ENCODE measurements at regions not wholly inside any gene's neighbourhood (a gene's known extent, or its start where the extent isn't known, plus 50 kb on each side); places are given as distances from the start of the nearest gene placed in this dataset.
A peak's percentile ranks its signal among the peaks of the same experiment; 100 is the strongest.
"Not testable (repeated sequence)": the region's sequence is repeated elsewhere in the genome, so short reads cannot be mapped to it uniquely, and the experiment has no call there.

- DNase-seq: no peak
Measured at GRCh38 chr11:82194521-82194920, 539.1 kb downstream of the FAM181B start.

GRCh38 chr11:82191695-82192094 is 542.0 kb downstream of the FAM181B start:
- peak; percentile 49 for DNase-seq

GRCh38 chr11:82185925-82186324 is 547.7 kb downstream of the FAM181B start:
- DNase-seq: no peak

- DNase-seq: no peak
Measured at GRCh38 chr11:82184966-82185365, 548.7 kb downstream of the FAM181B start.

GRCh38 chr11:82183346-82183745 is 550.3 kb downstream of the FAM181B start:
- DNase-seq: no peak

- DNase-seq: not testable (repeated sequence)
Measured at GRCh38 chr11:82182697-82183096, 551.0 kb downstream of the FAM181B start.

- not testable (repeated sequence) for DNase-seq
Measured at GRCh38 chr11:82181796-82182195, 551.9 kb downstream of the FAM181B start.

- no peak for DNase-seq
Measured at GRCh38 chr11:82176945-82177344, 556.7 kb downstream of the FAM181B start.

- DNase-seq: no peak
Measured at GRCh38 chr11:82176365-82176764, 557.3 kb downstream of the FAM181B start.

GRCh38 chr11:82174610-82175009 is 559.1 kb downstream of the FAM181B start:
- no peak for DNase-seq

- no peak for DNase-seq
Measured at GRCh38 chr11:82146789-82147188, 586.9 kb downstream of the FAM181B start.

GRCh38 chr11:82118946-82119345 is 614.7 kb downstream of the FAM181B start:
- no peak for DNase-seq

GRCh38 chr11:82117362-82117761 is 616.3 kb downstream of the FAM181B start:
- DNase-seq: no peak

GRCh38 chr11:82105331-82105998 is 628.2 kb downstream of the FAM181B start:
- no peak for DNase-seq

GRCh38 chr11:82092904-82093303 is 640.8 kb downstream of the FAM181B start:
- no peak for DNase-seq

- no peak for DNase-seq
Measured at GRCh38 chr11:82089426-82089825, 644.2 kb downstream of the FAM181B start.

- no peak for DNase-seq
Measured at GRCh38 chr11:82085493-82085892, 648.2 kb downstream of the FAM181B start.

GRCh38 chr11:82082976-82083375 is 650.7 kb downstream of the FAM181B start:
- DNase-seq: no peak

GRCh38 chr11:82080160-82080559 is 653.5 kb downstream of the FAM181B start:
- DNase-seq: no peak

GRCh38 chr11:82076126-82076525 is 657.5 kb downstream of the FAM181B start:
- DNase-seq: no peak

- DNase-seq: no peak
Measured at GRCh38 chr11:82059505-82059904, 674.2 kb downstream of the FAM181B start.

- DNase-seq: no peak
Measured at GRCh38 chr11:82056450-82056849, 677.2 kb downstream of the FAM181B start.

- no peak for DNase-seq
Measured at GRCh38 chr11:82049199-82049598, 684.5 kb downstream of the FAM181B start.

- DNase-seq: no peak
Measured at GRCh38 chr11:82047200-82047599, 686.5 kb downstream of the FAM181B start.

- DNase-seq: no peak
Measured at GRCh38 chr11:82046778-82047177, 686.9 kb downstream of the FAM181B start.

All from right hindlimb (tissue), 1 donor.